Panc1 (cell line): ENCODE measurements at regions not wholly inside any gene's neighbourhood (a gene's known extent, or its start where the extent isn't known, plus 50 kb on each side); places are given as distances from the start of the nearest gene placed in this dataset.

Source experiments
- CTCF ChIP-seq: fragments of 450-650 bp; IDR thresholded peaks from 2 replicates; pipeline ENCODE4 v1.5.1; 2017; ENCODE audit warnings: mild to moderate bottlenecking
- POLR2AphosphoS5 ChIP-seq: IDR thresholded peaks from 2 replicates; pipeline ENCODE4 v1.6.1; 2012; ENCODE audit warnings: mild to moderate bottlenecking, low read depth, low read length, moderate library complexity
- REST ChIP-seq, 2 experiments: IDR thresholded peaks; 2 replicates each; pipeline ENCODE4 v1.6.1; 2011 to 2012; ENCODE audit warnings: low read depth in 2 of 2, control low read depth in 1 of 2, low read length in 1 of 2, mild to moderate bottlenecking in 1 of 2, moderate library complexity in 1 of 2; ENCODE audit not compliant: insufficient read depth in 1 of 2
- SIN3A ChIP-seq: IDR thresholded peaks from 2 replicates; pipeline ENCODE4 v1.6.1; 2012; ENCODE audit warnings: low read depth, mild to moderate bottlenecking, low read length, moderate library complexity, borderline replicate concordance; ENCODE audit not compliant: insufficient read depth
- TCF7L2 ChIP-seq: IDR thresholded peaks from 2 replicates; pipeline ENCODE4 v1.6.1; 2011; ENCODE audit warnings: mild to moderate bottlenecking, low read depth, low read length, inconsistent platforms

GRCh38 chr17:54282886-54283285 lies 460.2 kb downstream of the KIF2B start:
- no peak for TF ChIP-seq CTCF
- TF ChIP-seq POLR2AphosphoS5, result no peak
- no peak for TF ChIP-seq REST (IDR thresholded peaks at IDR 0.05; ENCODE audit: insufficient read depth in 1 of 2, low read depth in 2 of 2, low read length in 1 of 2)
- no peak for TF ChIP-seq TCF7L2
- no peak for TF ChIP-seq SIN3A
